ENCODE measurements at regions not wholly inside any gene's neighbourhood (a gene's known extent, or its start where the extent isn't known, plus 50 kb on each side); places are given as distances from the start of the nearest gene placed in this dataset.

DNA sequence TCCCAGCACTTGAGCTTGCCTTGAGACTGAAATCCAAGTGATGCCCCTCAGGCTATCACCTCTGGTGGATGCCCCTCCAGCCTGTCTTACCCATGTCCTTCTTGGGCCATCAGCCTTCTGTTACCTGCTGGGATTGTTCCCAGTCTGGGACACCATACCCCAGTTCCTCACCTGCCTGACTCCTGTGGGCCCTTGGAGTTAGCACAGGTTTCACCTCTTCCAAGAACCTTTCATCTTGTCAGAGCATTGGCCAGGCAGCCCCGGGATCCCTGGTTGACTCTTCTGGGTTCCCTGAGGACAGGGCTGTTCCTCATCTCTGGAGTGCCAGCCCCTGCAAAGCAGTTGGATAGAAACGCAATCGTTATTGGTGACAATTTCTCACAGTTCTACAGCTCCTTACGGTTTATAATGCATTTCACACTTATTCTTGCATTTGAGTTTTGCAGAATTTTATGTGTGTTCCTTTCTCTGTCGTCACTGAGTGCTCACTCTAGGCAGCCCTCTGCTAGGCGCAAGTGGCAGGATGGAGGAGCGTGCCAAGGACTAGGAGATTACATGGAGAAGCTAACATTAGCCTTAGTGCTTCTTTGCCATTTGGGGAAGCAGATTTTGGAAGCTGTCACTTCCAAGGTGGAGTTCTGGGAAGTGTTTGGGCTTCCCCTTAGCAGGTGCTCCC lies 139.7 kb downstream of the DDX1 start:
- Mint-ChIP-seq H3K27ac (ENCODE audit: unreplicated experiment) (peak overlapping the region; percentile 12), H3K4me3 (ENCODE audit: unreplicated experiment) (no peak overlapping the region), H3K36me3 (ENCODE audit: low read depth, unreplicated experiment) (no peaks in the 10 kb centered on the region), H3K4me1 (ENCODE audit: low read depth, unreplicated experiment) (peaks cover 60% of the 10 kb centered on the region), H3K9me3 (ENCODE audit: unreplicated experiment) (no peaks in the 10 kb centered on the region), H3K27me3 (ENCODE audit: low read depth, unreplicated experiment) (peaks cover 10% of the 10 kb centered on the region)
- no peak overlapping the region for H3K9ac ChIP-seq (ENCODE audit: low read length)
- H2AFZ ChIP-seq (ENCODE audit: low read depth, low read length): no peak overlapping the region
- DNase-seq (ENCODE audit: low read depth) (no peak), FAIRE-seq (no peak)
- H3K4me1 ChIP-seq (ENCODE audit: insufficient read depth, low read length): peaks cover 27% of the 10 kb centered on the region
- H3K36me3 ChIP-seq (ENCODE audit: insufficient read depth, low read length): no peaks in the 10 kb centered on the region
- no peak overlapping the region for H3K27ac ChIP-seq (ENCODE audit: low read depth, low read length)
- peak overlapping the region; percentile 55 for H3K4me2 ChIP-seq (ENCODE audit: low read length)
- H3K9me3 ChIP-seq (ENCODE audit: insufficient read depth, low read depth, low read length): no peaks in the 10 kb centered on the region
- H3K4me3 ChIP-seq (ENCODE audit: insufficient read depth, low read depth, low read length): no peak overlapping the region
- no peaks in the 10 kb centered on the region for H3K79me2 ChIP-seq (ENCODE audit: insufficient read depth, low read length)
- H4K20me1 ChIP-seq (ENCODE audit: insufficient read depth, low read length): no peaks in the 10 kb centered on the region
- peaks cover 36% of the 10 kb centered on the region for H3K27me3 ChIP-seq (ENCODE audit: insufficient read depth, low read length)
- no peak for TF ChIP-seq EZH2 (IDR thresholded peaks at IDR 0.05; ENCODE audit: insufficient read depth, low read length)
- TF ChIP-seq, protein P1, sequence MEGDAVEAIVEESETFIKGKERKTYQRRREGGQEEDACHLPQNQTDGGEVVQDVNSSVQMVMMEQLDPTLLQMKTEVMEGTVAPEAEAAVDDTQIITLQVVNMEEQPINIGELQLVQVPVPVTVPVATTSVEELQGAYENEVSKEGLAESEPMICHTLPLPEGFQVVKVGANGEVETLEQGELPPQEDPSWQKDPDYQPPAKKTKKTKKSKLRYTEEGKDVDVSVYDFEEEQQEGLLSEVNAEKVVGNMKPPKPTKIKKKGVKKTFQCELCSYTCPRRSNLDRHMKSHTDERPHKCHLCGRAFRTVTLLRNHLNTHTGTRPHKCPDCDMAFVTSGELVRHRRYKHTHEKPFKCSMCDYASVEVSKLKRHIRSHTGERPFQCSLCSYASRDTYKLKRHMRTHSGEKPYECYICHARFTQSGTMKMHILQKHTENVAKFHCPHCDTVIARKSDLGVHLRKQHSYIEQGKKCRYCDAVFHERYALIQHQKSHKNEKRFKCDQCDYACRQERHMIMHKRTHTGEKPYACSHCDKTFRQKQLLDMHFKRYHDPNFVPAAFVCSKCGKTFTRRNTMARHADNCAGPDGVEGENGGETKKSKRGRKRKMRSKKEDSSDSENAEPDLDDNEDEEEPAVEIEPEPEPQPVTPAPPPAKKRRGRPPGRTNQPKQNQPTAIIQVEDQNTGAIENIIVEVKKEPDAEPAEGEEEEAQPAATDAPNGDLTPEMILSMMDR (IDR thresholded peaks at IDR 0.05; ENCODE audit: insufficient read depth, low read depth, low read length): no peak

DNA sequence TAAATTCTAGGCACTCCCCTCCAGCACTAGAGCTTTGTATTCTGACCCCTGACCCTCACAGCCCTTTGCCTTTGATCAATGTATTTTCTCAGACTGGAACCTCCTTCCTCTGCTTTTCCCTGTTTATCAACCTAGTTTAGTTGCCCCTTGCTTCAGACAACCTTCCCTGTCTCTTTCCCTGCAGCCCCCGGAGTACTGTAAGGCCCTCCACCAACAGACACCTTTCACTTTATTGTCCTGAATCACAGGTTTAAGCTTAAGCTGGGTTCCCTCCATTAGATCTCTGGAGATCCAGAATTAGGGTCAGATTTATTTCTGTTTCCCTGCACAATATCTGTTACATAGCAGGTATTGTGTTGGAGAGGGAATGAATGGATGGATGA lies 140.2 kb downstream of the DDX1 start:
- Mint-ChIP-seq H3K4me1 (ENCODE audit: low read depth, unreplicated experiment) (peaks cover 60% of the 10 kb centered on the region), H3K36me3 (ENCODE audit: low read depth, unreplicated experiment) (no peaks in the 10 kb centered on the region), H3K9me3 (ENCODE audit: unreplicated experiment) (no peaks in the 10 kb centered on the region), H3K27me3 (ENCODE audit: low read depth, unreplicated experiment) (peaks cover 4% of the 10 kb centered on the region), H3K27ac (ENCODE audit: unreplicated experiment) (peak overlapping the region; percentile 12), H3K4me3 (ENCODE audit: unreplicated experiment) (no peak overlapping the region)
- no peaks in the 10 kb centered on the region for H3K36me3 ChIP-seq (ENCODE audit: insufficient read depth, low read length)
- H3K27ac ChIP-seq (ENCODE audit: low read depth, low read length): no peak overlapping the region
- H4K20me1 ChIP-seq (ENCODE audit: insufficient read depth, low read length): no peaks in the 10 kb centered on the region
- H3K4me1 ChIP-seq (ENCODE audit: insufficient read depth, low read length): peaks cover 27% of the 10 kb centered on the region
- no peaks in the 10 kb centered on the region for H3K9me3 ChIP-seq (ENCODE audit: insufficient read depth, low read depth, low read length)
- no peak overlapping the region for H2AFZ ChIP-seq (ENCODE audit: low read depth, low read length)
- H3K9ac ChIP-seq (ENCODE audit: low read length): no peak overlapping the region
- no peak overlapping the region for H3K4me3 ChIP-seq (ENCODE audit: insufficient read depth, low read depth, low read length)
- FAIRE-seq: no peak
- H3K27me3 ChIP-seq (ENCODE audit: insufficient read depth, low read length): peaks cover 36% of the 10 kb centered on the region
- H3K79me2 ChIP-seq (ENCODE audit: insufficient read depth, low read length): no peaks in the 10 kb centered on the region
- no peak for DNase-seq (ENCODE audit: low read depth)
- no peak for TF ChIP-seq EZH2 (IDR thresholded peaks at IDR 0.05; ENCODE audit: insufficient read depth, low read length)
- TF ChIP-seq, protein P1 (IDR thresholded peaks at IDR 0.05; ENCODE audit: insufficient read depth, low read depth, low read length): no peak
- no peak overlapping the region for H3K4me2 ChIP-seq (ENCODE audit: low read length)

DNA sequence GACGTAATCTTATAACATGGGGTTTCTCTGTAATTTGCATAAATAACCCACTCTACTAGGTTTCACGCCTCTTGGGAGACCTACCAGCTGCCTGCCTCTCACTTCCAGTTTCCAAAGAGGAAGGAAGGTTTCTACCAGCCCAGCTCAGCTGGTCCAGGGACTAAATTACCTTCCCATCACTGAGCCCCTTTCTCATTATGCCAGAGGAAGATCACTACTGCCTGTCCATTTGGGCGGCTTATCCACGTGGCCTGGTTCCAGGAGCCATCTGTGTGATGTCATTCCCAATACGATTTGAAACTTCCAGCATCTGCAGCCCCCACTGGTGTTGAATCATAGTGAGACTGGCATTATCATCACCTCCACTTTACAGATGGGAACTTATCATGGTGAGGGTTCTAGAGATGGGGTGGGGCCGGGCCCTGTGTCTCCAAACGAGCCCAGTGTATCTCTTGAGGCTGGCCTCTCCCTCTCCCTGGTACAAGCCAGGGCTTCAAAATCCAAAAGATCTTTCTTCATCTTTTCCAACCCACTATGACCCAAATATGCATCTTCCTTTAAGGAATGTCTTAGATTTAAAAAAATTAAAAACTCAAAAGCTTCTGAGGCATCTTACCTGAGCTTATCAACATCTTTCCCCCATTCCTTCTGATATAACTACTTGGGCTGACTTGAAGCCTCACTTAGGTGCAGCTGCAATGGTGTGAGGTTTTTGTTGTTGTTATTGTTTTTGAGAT lies 140.8 kb downstream of the DDX1 start:
- H3K4me1 ChIP-seq (ENCODE audit: insufficient read depth, low read length): peaks cover 27% of the 10 kb centered on the region
- DNase-seq (ENCODE audit: low read depth) (no peak), FAIRE-seq (no peak)
- Mint-ChIP-seq H3K4me3 (ENCODE audit: unreplicated experiment) (peak overlapping the region; percentile 6), H3K27me3 (ENCODE audit: low read depth, unreplicated experiment) (no peaks in the 10 kb centered on the region), H3K9me3 (ENCODE audit: unreplicated experiment) (no peaks in the 10 kb centered on the region), H3K36me3 (ENCODE audit: low read depth, unreplicated experiment) (no peaks in the 10 kb centered on the region), H3K27ac (ENCODE audit: unreplicated experiment) (peak overlapping the region; percentile 56), H3K4me1 (ENCODE audit: low read depth, unreplicated experiment) (peaks cover 60% of the 10 kb centered on the region)
- H3K9me3 ChIP-seq (ENCODE audit: insufficient read depth, low read depth, low read length): no peaks in the 10 kb centered on the region
- no peak overlapping the region for H2AFZ ChIP-seq (ENCODE audit: low read depth, low read length)
- H3K36me3 ChIP-seq (ENCODE audit: insufficient read depth, low read length): no peaks in the 10 kb centered on the region
- no peak overlapping the region for H3K4me2 ChIP-seq (ENCODE audit: low read length)
- H3K4me3 ChIP-seq (ENCODE audit: insufficient read depth, low read depth, low read length): no peak overlapping the region
- H4K20me1 ChIP-seq (ENCODE audit: insufficient read depth, low read length): no peaks in the 10 kb centered on the region
- H3K9ac ChIP-seq (ENCODE audit: low read length): no peak overlapping the region
- H3K27me3 ChIP-seq (ENCODE audit: insufficient read depth, low read length): peaks cover 36% of the 10 kb centered on the region
- no peak overlapping the region for H3K27ac ChIP-seq (ENCODE audit: low read depth, low read length)
- no peak for TF ChIP-seq EZH2 (IDR thresholded peaks at IDR 0.05; ENCODE audit: insufficient read depth, low read length)
- TF ChIP-seq, protein P1 (IDR thresholded peaks at IDR 0.05; ENCODE audit: insufficient read depth, low read depth, low read length): no peak
- no peaks in the 10 kb centered on the region for H3K79me2 ChIP-seq (ENCODE audit: insufficient read depth, low read length)

Data from astrocyte (in vitro differentiated cells and primary cell).